Pancreas (tissue), 10 donors: ENCODE measurements at regions not wholly inside any gene's neighbourhood (a gene's known extent, or its start where the extent isn't known, plus 50 kb on each side); places are given as distances from the start of the nearest gene placed in this dataset.

Source experiments
- ATAC-seq, 4 donors: fragments of 200-7000 bp; cut with Tn5 transposase; one replicate each; pipeline versions ENCODE4 v1.8.0 to v1.9.1; 2020; ENCODE audit warnings: mild to moderate bottlenecking in 4 of 4, moderate library complexity in 4 of 4
- DNase-seq, 6 donors: peaks; one replicate each; pipeline ENCODE4 v3.0.0-alpha.2; 2020
- FAIRE-seq: peaks from 2 replicates; lab custom pipeline; 2012; peaks lifted over from hg19 to GRCh38; lab: Jason Lieb, UNC
- H3K27ac ChIP-seq, 4 donors: fragments of 200-600 bp; sonication (generic); 1 replicate in 3 of 4; 2 replicates in 1 of 4; pipeline versions ENCODE4 v1.5.0 to v1.8.0; 2020
- H3K27me3 ChIP-seq, 4 donors: fragments of 200-600 bp; one replicate each; pipeline ENCODE4 v1.8.0; 2021
- H3K36me3 ChIP-seq, 3 donors: fragments of 200-600 bp; sonication (generic) in 1 of 3; one replicate each; pipeline versions ENCODE4 v1.5.0 to v1.8.0; 2020 to 2021
- H3K4me1 ChIP-seq, 3 donors: fragments of 200-600 bp; one replicate each; pipeline ENCODE4 v1.8.0; 2021
- H3K4me3 ChIP-seq, 4 donors: fragments of 200-600 bp; sonication (generic) in 2 of 4; one replicate each; pipeline versions ENCODE4 v1.5.0 to v1.8.0; 2020 to 2021
- H3K9me3 ChIP-seq, 4 donors: fragments of 200-600 bp; one replicate each; pipeline ENCODE4 v1.8.0; 2021
- WGBS, 2 donors: extraction: QIAGEN DNeasy Blood & Tissue Kit; methylation state at CpG; one replicate each; pipeline ENCODE4 v1.1.7; 2013; 5-methylcytosine and 5-hydroxymethylcytosine counted together
- intact Hi-C, 3 donors: fragments of 100-400 bp; cut with DNase I; formaldehyde crosslinking; loops; one replicate each; pipeline versions ENCODE4 v1.11.1 to v1.14.2; 2022
- TF ChIP-seq, protein P1 (sequence below), 4 donors: fragments of 200-600 bp; sonication (generic) in 3 of 4; IDR thresholded peaks; one replicate each; pipeline versions ENCODE4 v1.5.0 to v1.8.0; 2021; ENCODE audit warnings: antibody characterized with exemption in 4 of 4
- donor health status: healthy with polysubstance abuse.
- donor health status: DM: no; HTN: no; CAD: no; lungs with moderate emphysema.
- donor health status: DM: no; HTN: no; CAD: no.
- donor health status: control.
- donor health status: control.
- donor health status: Bipolar disorder and iron deficiency.
- donor health status: DM: yes; HTN: yes; CAD: no.
- donor health status: DM: no; HTN: no; CAD: no.
- donor health status: DM: no; HTN: no; CAD: no.
- donor health status: DM: yes; HTN: yes; CAD: no.

DNA sequence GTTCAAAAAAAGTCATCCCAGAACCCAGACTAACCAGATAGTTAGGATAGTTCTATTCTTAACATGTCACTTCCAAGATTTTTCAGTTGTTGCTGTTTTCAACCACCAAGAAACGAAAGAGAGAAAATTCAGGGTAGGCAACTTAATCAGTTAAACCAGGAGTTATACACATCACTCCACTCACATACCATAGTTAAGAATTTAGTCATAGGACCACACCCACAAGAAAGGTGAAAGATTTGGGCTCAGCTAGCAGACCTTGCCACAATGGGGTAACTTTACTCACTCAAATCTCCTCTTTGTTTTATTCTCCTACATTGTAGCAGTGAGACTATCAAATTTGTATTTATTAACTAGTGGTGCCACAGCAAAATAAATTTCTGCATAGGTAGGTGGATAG is 473.6 kb downstream of the NUP35 start:
- ATAC-seq (no peak), DNase-seq (no peak), FAIRE-seq (no peak)
- Histone ChIP-seq H3K36me3 (no peaks in the 10 kb centered on the region), H3K4me3 (no peak overlapping the region), H3K27ac (no peak overlapping the region), H3K9me3 (no peaks in the 10 kb centered on the region), H3K27me3 (no peaks in the 10 kb centered on the region), H3K4me1 (peaks cover 0 to 9% (median 0%) of the 10 kb centered on the region in 3 donors)
- 84% methylated on average over 1 of the region's 1 CpG for WGBS, 2 donors
- TF ChIP-seq, protein P1, sequence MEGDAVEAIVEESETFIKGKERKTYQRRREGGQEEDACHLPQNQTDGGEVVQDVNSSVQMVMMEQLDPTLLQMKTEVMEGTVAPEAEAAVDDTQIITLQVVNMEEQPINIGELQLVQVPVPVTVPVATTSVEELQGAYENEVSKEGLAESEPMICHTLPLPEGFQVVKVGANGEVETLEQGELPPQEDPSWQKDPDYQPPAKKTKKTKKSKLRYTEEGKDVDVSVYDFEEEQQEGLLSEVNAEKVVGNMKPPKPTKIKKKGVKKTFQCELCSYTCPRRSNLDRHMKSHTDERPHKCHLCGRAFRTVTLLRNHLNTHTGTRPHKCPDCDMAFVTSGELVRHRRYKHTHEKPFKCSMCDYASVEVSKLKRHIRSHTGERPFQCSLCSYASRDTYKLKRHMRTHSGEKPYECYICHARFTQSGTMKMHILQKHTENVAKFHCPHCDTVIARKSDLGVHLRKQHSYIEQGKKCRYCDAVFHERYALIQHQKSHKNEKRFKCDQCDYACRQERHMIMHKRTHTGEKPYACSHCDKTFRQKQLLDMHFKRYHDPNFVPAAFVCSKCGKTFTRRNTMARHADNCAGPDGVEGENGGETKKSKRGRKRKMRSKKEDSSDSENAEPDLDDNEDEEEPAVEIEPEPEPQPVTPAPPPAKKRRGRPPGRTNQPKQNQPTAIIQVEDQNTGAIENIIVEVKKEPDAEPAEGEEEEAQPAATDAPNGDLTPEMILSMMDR (IDR thresholded peaks at IDR 0.05): no peak
- intact Hi-C loops: no loop called here

DNA sequence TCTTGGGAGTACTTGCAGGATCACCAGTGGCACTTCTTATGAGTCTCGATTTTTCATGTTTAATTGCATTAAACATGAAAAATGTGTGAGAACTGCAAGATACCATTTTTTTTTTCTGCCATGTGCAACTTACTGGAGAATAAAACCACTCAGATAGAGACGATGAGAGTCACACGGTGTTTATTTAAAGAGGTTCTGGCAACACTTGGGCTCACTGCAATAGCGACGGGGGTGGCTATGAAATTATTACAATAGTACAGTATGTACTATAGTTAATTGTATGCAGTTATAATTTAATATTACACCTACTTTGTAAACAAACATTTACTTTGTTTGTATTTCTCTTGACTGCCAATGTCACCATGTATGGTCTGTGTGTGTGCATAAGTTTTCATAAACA is 479.8 kb downstream of the NUP35 start:
- WGBS, 2 donors: 75 to 81% methylated on average over 5 of the region's 5 CpGs
- TF ChIP-seq, protein P1 (IDR thresholded peaks at IDR 0.05): no peak
- Histone ChIP-seq H3K4me3 (no peak overlapping the region), H3K27me3 (no peaks in the 10 kb centered on the region), H3K27ac (no peak overlapping the region), H3K4me1 (no peaks in the 10 kb centered on the region), H3K36me3 (no peaks in the 10 kb centered on the region), H3K9me3 (no peaks in the 10 kb centered on the region)
- intact Hi-C loops: no loop called here
- FAIRE-seq: no peak
- ATAC-seq: no peak
- DNase-seq: no peak

DNA sequence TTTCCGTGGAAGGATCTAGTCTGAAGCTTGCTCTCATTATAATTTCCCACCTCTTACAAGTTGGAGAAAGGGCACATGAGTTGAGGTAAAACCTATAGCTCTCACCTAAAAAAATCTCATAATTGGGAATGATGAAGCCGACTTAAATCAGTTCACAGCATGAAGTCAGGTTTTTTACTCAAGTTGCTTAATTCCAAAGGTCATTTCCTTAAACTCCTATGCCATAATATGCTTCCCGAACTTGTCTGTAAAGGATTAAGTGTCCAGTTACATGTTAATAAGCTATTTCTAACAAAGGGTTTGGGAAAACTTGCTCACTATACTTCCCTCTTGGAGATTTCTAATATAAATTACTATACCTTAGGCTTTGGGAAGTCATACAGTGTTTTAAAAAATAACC is 481.2 kb downstream of the NUP35 start:
- FAIRE-seq (no peak), DNase-seq (no peak), ATAC-seq (no peak)
- Histone ChIP-seq H3K36me3 (no peaks in the 10 kb centered on the region), H3K9me3 (no peaks in the 10 kb centered on the region), H3K27ac (no peak overlapping the region), H3K27me3 (no peaks in the 10 kb centered on the region), H3K4me3 (no peak overlapping the region), H3K4me1 (no peaks in the 10 kb centered on the region)
- 60 to 65% methylated on average over 3 of the region's 3 CpGs for WGBS, 2 donors
- TF ChIP-seq, protein P1 (IDR thresholded peaks at IDR 0.05): no peak
- intact Hi-C loops: no loop called here

DNA sequence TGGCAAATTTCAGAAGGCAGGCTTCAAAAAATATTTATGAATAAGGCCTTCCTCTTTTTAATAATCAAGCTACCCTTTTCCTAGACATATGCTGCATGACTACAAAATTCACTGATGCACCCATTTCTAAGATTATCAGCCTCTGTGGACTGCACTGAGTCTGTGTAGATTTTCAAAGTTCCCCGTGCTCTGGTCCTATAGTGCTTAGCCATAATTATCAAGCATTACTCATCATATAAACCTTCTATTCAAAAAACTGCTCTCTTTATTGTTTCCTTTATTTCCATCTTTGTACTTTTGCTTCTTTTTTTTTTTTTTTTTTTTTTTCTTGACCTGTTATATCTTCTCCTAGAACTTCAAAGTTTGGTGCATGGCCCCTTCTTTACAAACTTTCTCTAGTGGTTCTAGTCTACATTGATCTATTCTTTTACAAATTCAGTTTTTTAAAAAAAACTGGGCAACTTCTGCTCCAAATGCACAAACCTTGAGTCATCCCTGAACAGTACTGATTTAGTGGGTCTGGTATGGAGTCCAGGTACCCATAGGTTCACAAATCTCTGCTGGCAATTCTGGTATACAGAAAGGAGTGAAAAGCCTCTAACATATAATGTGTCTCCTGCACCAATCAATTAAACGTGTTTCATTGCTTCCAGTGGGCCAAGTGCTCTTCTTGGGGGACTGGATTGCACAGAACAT is 481.9 kb downstream of the NUP35 start:
- Histone ChIP-seq H3K4me1 (no peaks in the 10 kb centered on the region), H3K27me3 (no peaks in the 10 kb centered on the region), H3K36me3 (no peaks in the 10 kb centered on the region), H3K9me3 (no peaks in the 10 kb centered on the region), H3K4me3 (no peak overlapping the region), H3K27ac (no peak overlapping the region)
- DNase-seq (no peak), FAIRE-seq (no peak), ATAC-seq (no peak)
- intact Hi-C loops: no loop called here
- TF ChIP-seq, protein P1 (IDR thresholded peaks at IDR 0.05): no peak
- WGBS, 2 donors: 71 to 77% methylated on average over 2 of the region's 2 CpGs

DNA sequence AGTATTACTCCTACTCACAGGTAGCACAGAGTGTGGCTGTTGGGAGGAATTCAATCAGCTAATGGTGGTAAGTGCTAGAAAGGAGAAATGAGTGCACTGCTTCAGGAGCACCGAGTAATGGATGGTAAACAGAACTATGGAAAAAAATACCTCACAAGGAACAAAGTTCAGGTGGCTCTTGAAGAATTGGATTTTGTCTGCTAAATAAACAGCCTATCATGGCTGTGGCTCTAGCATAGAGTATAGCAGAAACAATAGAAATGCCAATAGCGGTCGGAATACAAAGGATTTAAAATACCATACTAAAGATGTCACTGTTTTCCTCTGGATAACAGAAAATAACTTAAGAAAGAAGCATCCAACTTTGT is 482.5 kb downstream of the NUP35 start:
- TF ChIP-seq, protein P1 (IDR thresholded peaks at IDR 0.05): no peak
- Histone ChIP-seq H3K4me1 (no peaks in the 10 kb centered on the region), H3K27me3 (no peaks in the 10 kb centered on the region), H3K27ac (no peak overlapping the region), H3K9me3 (no peaks in the 10 kb centered on the region), H3K4me3 (no peak overlapping the region), H3K36me3 (no peaks in the 10 kb centered on the region)
- intact Hi-C loops: no loop called here
- FAIRE-seq (no peak), DNase-seq (no peak), ATAC-seq (peak in 1 of 4 donors; percentile 52)
- 44 to 56% methylated on average over 3 of the region's 3 CpGs for WGBS, 2 donors
